RWPE2 (cell line): ENCODE measurements at regions not wholly inside any gene's neighbourhood (a gene's known extent, or its start where the extent isn't known, plus 50 kb on each side); places are given as distances from the start of the nearest gene placed in this dataset.
"Not testable (repeated sequence)": the region's sequence is repeated elsewhere in the genome, so short reads cannot be mapped to it uniquely, and the experiment has no call there.

Experiments used
- ATAC-seq: fragments of 200-7000 bp; cut with Tn5 transposase; 3 replicates; pipeline ENCODE4 v1.9.1; 2021; ENCODE audit warnings: low read depth
- DNase-seq: peaks from one replicate; pipeline ENCODE4 v3.0.0-alpha.2; 2020; ENCODE audit warnings: low spot score
- H3K27ac ChIP-seq: fragments of 450-650 bp; 2 replicates; pipeline ENCODE4 v1.5.1; 2017; ENCODE audit warnings: mild to moderate bottlenecking; ENCODE audit not compliant: poor library complexity, severe bottlenecking
- H3K27me3 ChIP-seq: fragments of 250-450 bp; sonication (Bioruptor Pico); 2 replicates; pipeline ENCODE4 v1.5.1; 2021; ENCODE audit warnings: mild to moderate bottlenecking, moderate library complexity; ENCODE audit not compliant: insufficient read depth, poor library complexity, severe bottlenecking
- H3K36me3 ChIP-seq: fragments of 250-450 bp; sonication (Bioruptor Pico); 2 replicates; pipeline ENCODE4 v1.5.1; 2020; ENCODE audit warnings: low read depth, mild to moderate bottlenecking, moderate library complexity
- H3K4me1 ChIP-seq: fragments of 250-450 bp; sonication (Bioruptor Pico); 2 replicates; pipeline ENCODE4 v1.5.1; 2021; ENCODE audit warnings: mild to moderate bottlenecking, moderate library complexity; ENCODE audit not compliant: insufficient read depth, poor library complexity, severe bottlenecking
- H3K4me3 ChIP-seq: fragments of 250-450 bp; sonication (Bioruptor Pico); 2 replicates; pipeline ENCODE4 v1.5.1; 2021; ENCODE audit warnings: mild to moderate bottlenecking, moderate library complexity; ENCODE audit not compliant: severe bottlenecking
- H3K9me3 ChIP-seq: fragments of 250-450 bp; sonication (Bioruptor Pico); 2 replicates; pipeline ENCODE4 v1.5.1; 2021; ENCODE audit warnings: mild to moderate bottlenecking, moderate library complexity; ENCODE audit not compliant: severe bottlenecking
- TF ChIP-seq, protein P1 (sequence below): fragments of 450-650 bp; IDR thresholded peaks from one replicate; pipeline ENCODE4 v1.5.1; 2017; ENCODE audit warnings: mild to moderate bottlenecking, moderate library complexity; ENCODE audit not compliant: poor library complexity, severe bottlenecking

GRCh38 chr20:54792688-54793087, 317.3 kb downstream of the DOK5 start:
- H3K27ac ChIP-seq, result no peak overlapping the region
- H3K4me1 ChIP-seq, result no peaks in the 10 kb centered on the region
- TF ChIP-seq, protein P1, sequence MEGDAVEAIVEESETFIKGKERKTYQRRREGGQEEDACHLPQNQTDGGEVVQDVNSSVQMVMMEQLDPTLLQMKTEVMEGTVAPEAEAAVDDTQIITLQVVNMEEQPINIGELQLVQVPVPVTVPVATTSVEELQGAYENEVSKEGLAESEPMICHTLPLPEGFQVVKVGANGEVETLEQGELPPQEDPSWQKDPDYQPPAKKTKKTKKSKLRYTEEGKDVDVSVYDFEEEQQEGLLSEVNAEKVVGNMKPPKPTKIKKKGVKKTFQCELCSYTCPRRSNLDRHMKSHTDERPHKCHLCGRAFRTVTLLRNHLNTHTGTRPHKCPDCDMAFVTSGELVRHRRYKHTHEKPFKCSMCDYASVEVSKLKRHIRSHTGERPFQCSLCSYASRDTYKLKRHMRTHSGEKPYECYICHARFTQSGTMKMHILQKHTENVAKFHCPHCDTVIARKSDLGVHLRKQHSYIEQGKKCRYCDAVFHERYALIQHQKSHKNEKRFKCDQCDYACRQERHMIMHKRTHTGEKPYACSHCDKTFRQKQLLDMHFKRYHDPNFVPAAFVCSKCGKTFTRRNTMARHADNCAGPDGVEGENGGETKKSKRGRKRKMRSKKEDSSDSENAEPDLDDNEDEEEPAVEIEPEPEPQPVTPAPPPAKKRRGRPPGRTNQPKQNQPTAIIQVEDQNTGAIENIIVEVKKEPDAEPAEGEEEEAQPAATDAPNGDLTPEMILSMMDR, result no peak

GRCh38 chr20:54788260-54788659, 312.9 kb downstream of the DOK5 start:
- H3K9me3 ChIP-seq, H3K27ac ChIP-seq, DNase-seq, H3K36me3 ChIP-seq, H3K4me1 ChIP-seq, H3K4me3 ChIP-seq, H3K27me3 ChIP-seq, ATAC-seq: not testable (repeated sequence)

More at GRCh38 chr20:54792688-54793087, 317.3 kb downstream of the DOK5 start:
- H3K27me3 ChIP-seq, result peaks cover 3% of the 10 kb centered on the region
- DNase-seq, result no peak
- no peaks in the 10 kb centered on the region for H3K36me3 ChIP-seq
- no peak for ATAC-seq
- no peaks in the 10 kb centered on the region for H3K9me3 ChIP-seq
- H3K4me3 ChIP-seq, result no peak overlapping the region

DNA sequence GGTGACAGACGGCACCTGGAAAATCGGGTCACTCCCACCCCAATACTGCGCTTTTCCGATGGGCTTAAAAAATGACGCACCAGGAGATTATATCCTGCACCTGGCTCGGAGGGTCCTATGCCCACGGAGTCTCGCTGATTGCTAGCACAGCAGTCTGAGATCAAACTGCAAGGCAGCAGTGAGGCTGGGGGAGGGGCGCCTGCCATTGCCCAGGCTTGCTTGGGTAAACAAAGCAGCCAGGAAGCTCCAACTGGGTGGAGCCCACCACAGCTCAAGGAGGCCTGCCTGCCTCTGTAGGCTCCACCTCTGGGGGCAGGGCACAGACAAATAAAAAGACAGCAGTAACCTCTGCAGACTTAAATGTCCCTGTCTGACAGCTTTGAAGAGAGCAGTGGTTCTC, 307.4 kb downstream of the DOK5 start:
- H3K9me3 ChIP-seq, H3K36me3 ChIP-seq, H3K27ac ChIP-seq, H3K27me3 ChIP-seq, H3K4me3 ChIP-seq, ATAC-seq, DNase-seq, H3K4me1 ChIP-seq: not testable (repeated sequence)

DNA sequence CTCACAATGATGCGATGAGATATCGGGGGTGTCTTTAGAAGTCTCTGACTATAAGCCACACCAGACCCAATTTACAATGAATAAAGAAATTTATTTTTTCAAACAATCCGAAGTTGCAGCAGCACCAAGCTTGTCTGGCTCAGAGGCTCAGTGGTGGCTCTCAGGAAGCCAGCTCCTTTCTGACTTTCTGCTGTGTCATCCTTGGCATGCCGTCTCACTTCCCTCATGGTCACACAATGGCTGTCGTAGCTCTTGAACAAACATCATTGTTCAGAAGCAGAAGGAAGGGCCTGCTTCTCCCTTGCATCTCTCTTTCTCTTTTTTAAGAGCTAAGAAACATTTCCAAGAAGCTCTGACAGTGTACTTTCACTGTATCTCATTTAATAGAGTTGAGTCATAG, 299.0 kb downstream of the DOK5 start:
- TF ChIP-seq, protein P1, result no peak
- ATAC-seq (no peak), DNase-seq (no peak)
- Histone ChIP-seq H3K4me3 (no peak overlapping the region), H3K4me1 (no peaks in the 10 kb centered on the region), H3K27ac (no peak overlapping the region), H3K36me3 (no peaks in the 10 kb centered on the region), H3K9me3 (no peaks in the 10 kb centered on the region), H3K27me3 (no peaks in the 10 kb centered on the region)

GRCh38 chr20:54773643-54774000, 298.2 kb downstream of the DOK5 start:
- H3K27ac ChIP-seq, result no peak overlapping the region
- no peaks in the 10 kb centered on the region for H3K4me1 ChIP-seq
- DNase-seq (no peak), ATAC-seq (no peak)
- H3K27me3 ChIP-seq, result no peaks in the 10 kb centered on the region
- no peaks in the 10 kb centered on the region for H3K9me3 ChIP-seq
- TF ChIP-seq, protein P1, result no peak
- no peak overlapping the region for H3K4me3 ChIP-seq
- no peaks in the 10 kb centered on the region for H3K36me3 ChIP-seq

- H3K4me1 ChIP-seq, result no peaks in the 10 kb centered on the region
- no peaks in the 10 kb centered on the region for H3K27me3 ChIP-seq
- peak; percentile 78 for ATAC-seq
- TF ChIP-seq, protein P1, result no peak
- no peaks in the 10 kb centered on the region for H3K9me3 ChIP-seq
- H3K27ac ChIP-seq, result no peak overlapping the region
- no peaks in the 10 kb centered on the region for H3K36me3 ChIP-seq
- no peak overlapping the region for H3K4me3 ChIP-seq
- no peak for DNase-seq
Measured at GRCh38 chr20:54772893-54773642, 297.7 kb downstream of the DOK5 start.
